ENCODE measurements at regions not wholly inside any gene's neighbourhood (a gene's known extent, or its start where the extent isn't known, plus 50 kb on each side); places are given as distances from the start of the nearest gene placed in this dataset.

- Mint-ChIP-seq H3K27me3 (ENCODE audit: low read depth in 3 of 3) (peaks cover 0 to 2% (median 0%) of the 10 kb centered on the region in 3 donors), H3K9me3 (peaks cover 3 to 17% (median 11%) of the 10 kb centered on the region in 7 donors), H3K4me1 (no peaks in the 10 kb centered on the region), H3K27ac (no peak overlapping the region), H3K4me3 (no peak overlapping the region), H3K36me3 (no peaks in the 10 kb centered on the region)
- TF ChIP-seq CTCF (IDR thresholded peaks at IDR 0.05): no peak
- intact Hi-C loops (cut with micrococcal nuclease): no loop called here
- Histone ChIP-seq H3K79me2 (ENCODE audit: insufficient read depth, low read length) (no peaks in the 10 kb centered on the region), H3K4me1 (ENCODE audit: control insufficient read depth in 1 of 2, insufficient read depth in 2 of 2, low read length in 2 of 2) (no peaks in the 10 kb centered on the region), H3K4me3 (replicated peaks in 1 of 3; ENCODE audit: low read depth in 2 of 3, low read length in 3 of 3) (no peak overlapping the region), H3K36me3 (replicated peaks in 1 of 2; ENCODE audit: control insufficient read depth in 1 of 2, insufficient read depth in 2 of 2, low read length in 2 of 2) (no peaks in the 10 kb centered on the region), H2AFZ (ENCODE audit: insufficient read depth, low read depth, low read length, poor library complexity, severe bottlenecking) (no peak overlapping the region), H3K9me3 (replicated peaks in 1 of 2; ENCODE audit: control insufficient read depth in 1 of 2, insufficient read depth in 1 of 2, low read length in 2 of 2) (peaks cover 0 to 8% of the 10 kb centered on the region in 2 donors), H3K27me3 (ENCODE audit: control insufficient read depth in 2 of 2, insufficient read depth in 2 of 2, low read length in 2 of 2) (no peaks in the 10 kb centered on the region), H3K4me2 (replicated peaks; ENCODE audit: extremely low read depth, low read length, poor library complexity, severe bottlenecking) (no peak overlapping the region), H3K9ac (ENCODE audit: insufficient read depth, low read length, poor library complexity, severe bottlenecking) (no peak overlapping the region), H3K27ac (ENCODE audit: low read depth in 1 of 2, low read length in 2 of 2) (no peak overlapping the region), H4K20me1 (ENCODE audit: insufficient read depth, low read length) (no peaks in the 10 kb centered on the region)
- WGBS (ENCODE audit: insufficient coverage): 88% methylated on average over 1 of the region's 3 CpGs
- DNase-seq: no peak
Measured at GRCh38 chr3:28103861-28104260, 137.6 kb upstream of the CMC1 start.

- H3K4me3 ChIP-seq (replicated peaks in 1 of 3; ENCODE audit: low read depth in 2 of 3, low read length in 3 of 3): no peak overlapping the region
- DNase-seq: no peak
- H3K27me3 ChIP-seq (ENCODE audit: control insufficient read depth in 2 of 2, insufficient read depth in 2 of 2, low read length in 2 of 2): no peaks in the 10 kb centered on the region
- no peak overlapping the region for H3K9ac ChIP-seq (ENCODE audit: insufficient read depth, low read length, poor library complexity, severe bottlenecking)
- no peak overlapping the region for H3K27ac ChIP-seq (ENCODE audit: low read depth in 1 of 2, low read length in 2 of 2)
- Mint-ChIP-seq H3K36me3 (no peaks in the 10 kb centered on the region), H3K4me1 (no peaks in the 10 kb centered on the region), H3K4me3 (no peak overlapping the region), H3K9me3 (peaks cover 0 to 9% (median 3%) of the 10 kb centered on the region in 7 donors), H3K27ac (no peak overlapping the region), H3K27me3 (ENCODE audit: low read depth in 3 of 3) (peaks cover 0 to 2% (median 0%) of the 10 kb centered on the region in 3 donors)
- H4K20me1 ChIP-seq (ENCODE audit: insufficient read depth, low read length): no peaks in the 10 kb centered on the region
- no peaks in the 10 kb centered on the region for H3K79me2 ChIP-seq (ENCODE audit: insufficient read depth, low read length)
- H3K9me3 ChIP-seq (replicated peaks in 1 of 2; ENCODE audit: control insufficient read depth in 1 of 2, insufficient read depth in 1 of 2, low read length in 2 of 2): no peaks in the 10 kb centered on the region
- 98% methylated on average over 5 of the region's 11 CpGs for WGBS (ENCODE audit: insufficient coverage)
- H3K4me2 ChIP-seq (replicated peaks; ENCODE audit: extremely low read depth, low read length, poor library complexity, severe bottlenecking): no peak overlapping the region
- no peaks in the 10 kb centered on the region for H3K36me3 ChIP-seq (replicated peaks in 1 of 2; ENCODE audit: control insufficient read depth in 1 of 2, insufficient read depth in 2 of 2, low read length in 2 of 2)
- intact Hi-C loops (cut with micrococcal nuclease): no loop called here
- H3K4me1 ChIP-seq (ENCODE audit: control insufficient read depth in 1 of 2, insufficient read depth in 2 of 2, low read length in 2 of 2): no peaks in the 10 kb centered on the region
- H2AFZ ChIP-seq (ENCODE audit: insufficient read depth, low read depth, low read length, poor library complexity, severe bottlenecking): no peak overlapping the region
- no peak for TF ChIP-seq CTCF (IDR thresholded peaks at IDR 0.05)
Measured at GRCh38 chr3:28104896-28105534, 136.4 kb upstream of the CMC1 start.
